ENCODE measurements at regions not wholly inside any gene's neighbourhood (a gene's known extent, or its start where the extent isn't known, plus 50 kb on each side); places are given as distances from the start of the nearest gene placed in this dataset.

GRCh38 chr2:13919981-13920382 is 712.5 kb upstream of the LRATD1 start:
- Histone ChIP-seq H3K4me3 (no peak overlapping the region), H3K9me3 (no peaks in the 10 kb centered on the region), H3K4me1 (no peaks in the 10 kb centered on the region), H3K36me3 (no peaks in the 10 kb centered on the region), H3K27ac (no peak overlapping the region), H3K27me3 (no peaks in the 10 kb centered on the region)
- no peak for ATAC-seq
- 61 to 70% methylated on average over 4 of the region's 4 CpGs for WGBS, 2 donors
- intact Hi-C loops (cut with DNase I), result no loop called here
- no peak for TF ChIP-seq CTCF (IDR thresholded peaks at IDR 0.05)
- no peak for FAIRE-seq
- no peak for DNase-seq

GRCh38 chr2:13921245-13921644 is 711.3 kb upstream of the LRATD1 start:
- WGBS, 2 donors, result 43 to 54% methylated on average over 2 of the region's 2 CpGs
- Histone ChIP-seq H3K27ac (no peak overlapping the region), H3K27me3 (no peaks in the 10 kb centered on the region), H3K4me3 (no peak overlapping the region), H3K4me1 (no peaks in the 10 kb centered on the region), H3K36me3 (no peaks in the 10 kb centered on the region), H3K9me3 (no peaks in the 10 kb centered on the region)
- no peak for TF ChIP-seq CTCF (IDR thresholded peaks at IDR 0.05)
- DNase-seq (no peak), FAIRE-seq (no peak), ATAC-seq (no peak)
- intact Hi-C loops (cut with DNase I), result no loop called here

- DNase-seq (no peak), ATAC-seq (no peak), FAIRE-seq (no peak)
- no peaks in the 10 kb centered on the region for H3K27me3 ChIP-seq
- intact Hi-C loops (cut with DNase I), result no loop called here
- TF ChIP-seq CTCF (IDR thresholded peaks at IDR 0.05), result no peak
- no peaks in the 10 kb centered on the region for H3K4me1 ChIP-seq
- H3K4me3 ChIP-seq, result no peak overlapping the region
- 74 to 78% methylated on average over 6 of the region's 6 CpGs for WGBS, 2 donors
- no peaks in the 10 kb centered on the region for H3K36me3 ChIP-seq
- no peaks in the 10 kb centered on the region for H3K9me3 ChIP-seq
- H3K27ac ChIP-seq, result no peak overlapping the region
Measured at GRCh38 chr2:13923823-13924222, 708.7 kb upstream of the LRATD1 start.

- Histone ChIP-seq H3K27me3 (no peaks in the 10 kb centered on the region), H3K27ac (no peak overlapping the region)
- intact Hi-C loops (cut with DNase I), result no loop called here
Measured at GRCh38 chr2:13942111-13942510, 690.4 kb upstream of the LRATD1 start.

GRCh38 chr2:13950761-13951160 is 681.8 kb upstream of the LRATD1 start:
- WGBS, 2 donors, result 94 to 100% methylated on average over 2 of the region's 2 CpGs
- ATAC-seq (no peak), FAIRE-seq (no peak), DNase-seq (no peak)
- Histone ChIP-seq H3K36me3 (no peaks in the 10 kb centered on the region), H3K27me3 (no peaks in the 10 kb centered on the region), H3K9me3 (no peaks in the 10 kb centered on the region), H3K27ac (no peak overlapping the region), H3K4me1 (no peaks in the 10 kb centered on the region), H3K4me3 (no peak overlapping the region)
- TF ChIP-seq CTCF (IDR thresholded peaks at IDR 0.05), result no peak
- intact Hi-C loops (cut with DNase I), result no loop called here

More at GRCh38 chr2:13942111-13942510, 690.4 kb upstream of the LRATD1 start:
- WGBS, 2 donors, result 79 to 85% methylated on average over 2 of the region's 2 CpGs
- Histone ChIP-seq H3K4me1 (no peaks in the 10 kb centered on the region), H3K36me3 (no peaks in the 10 kb centered on the region), H3K9me3 (no peaks in the 10 kb centered on the region), H3K4me3 (no peak overlapping the region)
- FAIRE-seq (no peak), DNase-seq (no peak), ATAC-seq (no peak)
- TF ChIP-seq CTCF (IDR thresholded peaks at IDR 0.05), result no peak

Measured in pancreas (tissue), 10 donors.